Activated naive CD8-positive, alpha-beta T cell treated with anti-CD3 and anti-CD28 coated beads, Interleukin-2, amount 50 U/mL, for 24 hours (primary cell): ENCODE measurements at regions not wholly inside any gene's neighbourhood (a gene's known extent, or its start where the extent isn't known, plus 50 kb on each side); places are given as distances from the start of the nearest gene placed in this dataset.
A peak's percentile ranks its signal among the peaks of the same experiment; 100 is the strongest.
"Not testable (repeated sequence)": the region's sequence is repeated elsewhere in the genome, so short reads cannot be mapped to it uniquely, and the experiment has no call there.

Experiments used
- ATAC-seq: fragments of 150-1000 bp; cut with Tn5 transposase; one replicate; pipeline ENCODE4 v1.10.0; 2021
- DNase-seq: peaks from one replicate; pipeline ENCODE4 v3.0.0; 2021
- H3K27ac Mint-ChIP-seq: one replicate; pipeline ENCODE4 v1.8.0; 2021; ENCODE audit warnings: mild to moderate bottlenecking, mixed read lengths
- H3K27me3 Mint-ChIP-seq: one replicate; pipeline ENCODE4 v1.8.0; 2021; ENCODE audit warnings: mixed read lengths
- H3K36me3 Mint-ChIP-seq: one replicate; pipeline ENCODE4 v1.8.0; 2021; ENCODE audit warnings: low read depth, mixed read lengths
- H3K4me1 Mint-ChIP-seq: one replicate; pipeline ENCODE4 v1.8.0; 2021; ENCODE audit warnings: mixed read lengths
- H3K4me3 Mint-ChIP-seq: one replicate; pipeline ENCODE4 v1.8.0; 2021; ENCODE audit warnings: mild to moderate bottlenecking, moderate library complexity, mixed read lengths
- H3K9me3 Mint-ChIP-seq: one replicate; pipeline ENCODE4 v1.8.0; 2021; ENCODE audit warnings: mixed read lengths

DNA sequence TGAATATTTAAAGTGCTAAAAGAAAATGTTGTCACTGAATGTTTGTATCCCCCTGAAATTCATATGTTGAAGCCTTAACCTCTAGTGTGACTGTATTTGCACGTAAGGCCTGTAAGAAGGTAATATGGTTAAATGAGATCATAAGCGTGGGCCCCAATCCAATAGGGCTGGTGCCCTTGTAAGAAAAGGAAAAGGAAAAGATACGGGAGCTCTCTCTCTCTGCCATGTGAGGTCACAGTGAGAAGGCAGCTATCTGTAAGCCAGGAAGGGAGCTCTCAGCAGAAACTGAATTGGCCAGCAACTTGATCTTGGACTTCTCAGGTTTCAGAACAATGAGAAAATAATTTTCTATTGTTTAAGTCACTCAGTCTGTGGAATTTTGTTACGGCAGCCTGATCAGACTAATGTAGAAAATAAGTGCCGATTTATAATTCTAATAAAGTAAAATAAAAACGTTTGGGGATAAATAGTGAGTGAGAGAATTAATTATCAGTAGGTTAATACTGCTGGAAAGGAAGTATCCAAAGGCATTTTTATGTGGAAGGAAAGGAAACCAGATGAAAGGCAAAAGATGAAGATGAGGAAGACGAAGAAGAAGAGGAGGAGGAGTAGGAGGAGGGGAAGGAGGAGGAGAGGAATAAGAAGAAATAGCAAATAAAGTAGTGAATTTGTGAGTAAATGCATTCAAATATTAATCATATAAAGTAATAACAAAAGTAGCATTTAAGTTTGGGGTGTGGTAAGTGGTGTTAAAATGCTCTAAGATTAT, 188.5 kb upstream of the KRR1 start:
- H3K27me3 Mint-ChIP-seq = no peaks in the 10 kb centered on the region
- no peak overlapping the region for H3K27ac Mint-ChIP-seq

DNA sequence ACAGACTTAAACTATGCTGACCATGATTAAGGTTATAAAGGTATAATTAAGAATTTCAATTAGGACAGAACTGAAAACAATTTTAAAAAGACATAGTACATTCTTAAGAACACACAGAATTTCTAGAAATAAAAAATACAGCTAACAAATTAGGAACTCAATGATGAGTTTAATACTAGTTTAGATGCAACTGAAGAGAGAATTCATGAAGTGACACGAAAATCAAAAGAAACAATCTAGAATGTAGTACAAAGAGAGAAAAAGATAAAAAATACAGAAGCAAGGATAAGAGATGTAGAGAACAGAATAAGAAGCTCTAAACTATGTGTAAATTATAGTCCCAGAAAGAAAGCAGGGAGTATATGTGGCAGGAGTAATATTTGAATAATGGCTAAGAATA, 187.8 kb upstream of the KRR1 start:
- ATAC-seq = no peak
- H3K4me1 Mint-ChIP-seq = peaks cover 8% of the 10 kb centered on the region
- no peaks in the 10 kb centered on the region for H3K36me3 Mint-ChIP-seq
- no peak overlapping the region for H3K4me3 Mint-ChIP-seq
- H3K27ac Mint-ChIP-seq = no peak overlapping the region
- no peaks in the 10 kb centered on the region for H3K9me3 Mint-ChIP-seq
- H3K27me3 Mint-ChIP-seq = peaks cover 2% of the 10 kb centered on the region
- no peak for DNase-seq

More for the DNA sequence above, 188.5 kb upstream of the KRR1 start:
- no peak for DNase-seq
- H3K4me1 Mint-ChIP-seq = peaks cover 8% of the 10 kb centered on the region
- no peaks in the 10 kb centered on the region for H3K9me3 Mint-ChIP-seq
- ATAC-seq = no peak
- H3K36me3 Mint-ChIP-seq = no peaks in the 10 kb centered on the region
- H3K4me3 Mint-ChIP-seq = no peak overlapping the region

DNA sequence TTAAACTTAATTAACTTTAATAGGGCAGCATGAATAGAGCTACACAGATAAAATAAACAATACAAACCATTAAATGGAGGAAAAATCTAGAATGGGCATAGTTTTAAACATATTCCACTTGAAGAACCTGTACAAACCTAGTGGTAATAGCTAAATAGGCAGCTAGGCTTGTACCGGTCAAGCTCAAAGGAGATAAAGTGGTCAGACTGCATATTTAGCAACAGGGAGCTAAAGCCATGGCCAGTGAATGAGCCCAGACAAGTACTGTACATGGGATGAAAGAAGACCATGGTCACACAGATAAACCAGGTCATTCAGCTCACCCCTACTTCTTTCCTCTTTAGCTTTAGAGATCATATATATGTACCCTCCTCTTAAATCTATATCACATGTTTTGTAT, 186.6 kb upstream of the KRR1 start:
- Mint-ChIP-seq H3K36me3 (no peaks in the 10 kb centered on the region), H3K4me1 (peaks cover 8% of the 10 kb centered on the region), H3K27ac (no peak overlapping the region), H3K27me3 (peaks cover 2% of the 10 kb centered on the region), H3K4me3 (no peak overlapping the region), H3K9me3 (no peaks in the 10 kb centered on the region)
- DNase-seq = no peak
- no peak for ATAC-seq

DNA sequence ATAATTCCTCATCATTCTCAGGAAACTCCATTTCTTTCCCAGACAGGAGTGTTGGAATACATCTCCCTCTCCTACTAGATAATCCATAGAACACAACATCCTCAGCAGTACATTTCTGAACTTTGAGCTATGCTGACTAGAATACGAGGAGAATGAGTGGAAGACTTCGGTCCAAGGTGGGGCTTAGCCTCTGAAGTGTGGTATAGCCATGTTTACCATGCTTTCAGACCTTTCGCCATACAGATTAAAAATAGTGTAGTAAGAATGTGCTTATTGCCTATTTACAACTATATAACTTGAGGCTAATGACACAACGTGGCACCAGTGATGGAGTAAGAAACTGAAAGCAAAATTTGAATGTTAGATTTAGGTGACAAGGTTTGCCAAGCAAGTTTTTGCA, 184.5 kb upstream of the KRR1 start:
- Mint-ChIP-seq H3K27ac (no peak overlapping the region), H3K4me1 (no peaks in the 10 kb centered on the region), H3K9me3 (no peaks in the 10 kb centered on the region), H3K36me3 (no peaks in the 10 kb centered on the region), H3K4me3 (no peak overlapping the region), H3K27me3 (peaks cover 2% of the 10 kb centered on the region)
- ATAC-seq = no peak
- no peak for DNase-seq

DNA sequence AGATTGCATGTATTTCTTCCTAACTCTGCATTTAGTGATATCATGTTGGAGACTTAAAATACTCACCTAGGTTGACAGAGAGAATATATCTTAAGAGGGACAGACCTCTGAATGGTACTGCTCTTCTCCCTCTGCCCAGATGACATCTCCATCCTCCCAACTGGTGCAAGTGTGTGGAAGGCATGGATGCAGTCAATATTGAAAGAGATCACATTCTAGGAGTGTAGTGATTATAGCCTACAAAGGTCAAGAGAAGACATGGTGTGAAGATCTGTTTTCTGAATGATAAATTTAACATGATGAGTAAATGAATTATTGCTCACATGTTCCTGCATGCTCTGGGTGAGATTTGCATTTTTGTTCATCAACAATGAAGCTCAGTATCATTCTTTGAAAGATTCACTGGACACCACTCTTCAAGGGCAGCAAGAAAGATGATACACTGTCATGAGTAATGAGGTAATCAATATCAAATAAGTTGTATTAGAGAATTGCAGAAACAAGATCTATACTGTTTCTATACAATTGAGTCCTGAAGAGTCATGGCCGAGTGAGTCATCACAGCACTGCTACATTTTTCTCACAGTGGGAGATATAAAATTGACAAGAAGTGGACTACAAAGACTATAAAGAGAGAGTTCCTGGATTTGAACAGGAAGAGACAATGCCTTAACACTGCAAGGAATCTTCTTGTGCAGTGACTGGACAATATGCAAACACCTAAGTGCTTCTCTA, 183.3 kb upstream of the KRR1 start:
- Mint-ChIP-seq H3K27me3 (peaks cover 2% of the 10 kb centered on the region), H3K9me3 (no peaks in the 10 kb centered on the region), H3K4me3 (no peak overlapping the region), H3K4me1 (no peaks in the 10 kb centered on the region), H3K27ac (no peak overlapping the region), H3K36me3 (no peaks in the 10 kb centered on the region)
- DNase-seq = no peak
- peak; percentile 46 for ATAC-seq

DNA sequence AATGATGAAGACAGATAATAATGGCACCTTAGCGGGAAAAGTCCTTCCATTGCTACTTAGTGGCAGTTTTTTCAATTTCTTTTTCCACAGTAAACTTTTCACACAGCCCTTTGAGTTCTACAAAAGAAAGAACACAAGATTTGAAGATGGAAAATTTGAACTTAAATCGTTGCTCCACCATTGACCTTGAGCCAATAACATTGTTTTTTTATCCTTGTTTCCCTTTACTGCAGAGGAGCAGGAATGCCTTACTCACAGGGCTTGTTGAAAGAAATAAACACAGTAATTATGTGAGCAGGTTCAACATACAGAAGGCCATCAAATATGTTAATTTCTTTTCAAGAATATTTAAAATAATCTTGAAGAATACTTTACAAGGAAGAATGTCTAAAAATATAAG, 181.5 kb upstream of the KRR1 start:
- ATAC-seq = no peak
- Mint-ChIP-seq H3K9me3 (no peaks in the 10 kb centered on the region), H3K36me3 (no peaks in the 10 kb centered on the region), H3K4me1 (no peaks in the 10 kb centered on the region), H3K27me3 (peaks cover 2% of the 10 kb centered on the region), H3K4me3 (no peak overlapping the region), H3K27ac (no peak overlapping the region)
- DNase-seq = no peak

DNA sequence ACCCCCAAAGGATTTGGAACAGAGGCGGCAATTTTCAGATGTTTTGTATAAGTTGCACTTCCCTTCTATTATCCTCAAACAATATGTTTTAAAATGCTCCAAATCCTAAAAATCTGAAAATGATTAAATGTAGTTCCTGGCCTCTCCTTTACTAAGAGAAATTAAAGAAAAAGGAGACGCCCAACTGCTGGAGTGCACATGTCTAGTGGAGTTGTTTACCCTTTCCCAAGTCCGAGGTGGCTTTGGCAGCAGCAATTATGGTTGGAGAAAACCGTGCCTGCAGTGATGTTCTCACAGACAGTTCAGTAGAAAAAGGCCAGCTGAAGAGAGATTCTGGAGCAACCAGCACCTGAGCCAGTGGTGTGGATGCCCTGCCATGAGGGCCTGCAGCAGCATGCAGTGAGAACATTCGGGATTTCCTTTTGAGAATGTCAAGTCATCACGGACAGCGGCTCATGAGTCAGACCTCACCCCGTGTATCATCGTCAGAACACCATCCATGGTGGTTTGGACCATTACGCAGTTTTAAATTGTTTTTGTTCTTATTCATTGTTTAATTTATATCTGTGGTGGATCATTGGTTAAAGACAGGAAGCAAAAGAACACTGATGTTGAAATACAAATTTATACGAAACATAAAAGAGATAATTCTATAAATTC, 179.0 kb upstream of the KRR1 start:
- no peak for ATAC-seq
- Mint-ChIP-seq H3K27ac (no peak overlapping the region), H3K9me3 (no peaks in the 10 kb centered on the region), H3K4me3 (no peak overlapping the region), H3K27me3 (peaks cover 2% of the 10 kb centered on the region), H3K36me3 (no peaks in the 10 kb centered on the region), H3K4me1 (no peaks in the 10 kb centered on the region)
- DNase-seq = no peak

DNA sequence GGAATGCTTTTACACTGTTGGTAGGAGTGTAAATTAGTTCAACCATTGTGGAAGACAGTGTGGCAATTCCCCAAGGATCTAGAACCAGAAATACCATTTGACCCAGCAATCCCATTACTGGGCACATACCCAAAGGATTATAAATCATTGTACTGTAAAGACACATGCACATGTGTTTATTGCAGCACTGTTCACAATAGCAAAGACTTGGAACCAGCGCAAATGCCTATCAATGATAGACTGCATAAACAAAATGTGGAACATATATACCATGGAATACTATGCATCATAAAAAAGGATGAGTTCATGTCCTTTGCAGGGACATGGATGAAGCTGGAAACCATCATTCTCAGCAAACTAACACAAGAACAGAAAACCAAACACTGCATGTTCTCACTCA, 174.8 kb upstream of the KRR1 start:
- not testable (repeated sequence) for H3K27me3 Mint-ChIP-seq, H3K9me3 Mint-ChIP-seq, DNase-seq, H3K4me3 Mint-ChIP-seq, H3K36me3 Mint-ChIP-seq, ATAC-seq, H3K27ac Mint-ChIP-seq
- H3K4me1 Mint-ChIP-seq = peaks cover 16% of the 10 kb centered on the region

DNA sequence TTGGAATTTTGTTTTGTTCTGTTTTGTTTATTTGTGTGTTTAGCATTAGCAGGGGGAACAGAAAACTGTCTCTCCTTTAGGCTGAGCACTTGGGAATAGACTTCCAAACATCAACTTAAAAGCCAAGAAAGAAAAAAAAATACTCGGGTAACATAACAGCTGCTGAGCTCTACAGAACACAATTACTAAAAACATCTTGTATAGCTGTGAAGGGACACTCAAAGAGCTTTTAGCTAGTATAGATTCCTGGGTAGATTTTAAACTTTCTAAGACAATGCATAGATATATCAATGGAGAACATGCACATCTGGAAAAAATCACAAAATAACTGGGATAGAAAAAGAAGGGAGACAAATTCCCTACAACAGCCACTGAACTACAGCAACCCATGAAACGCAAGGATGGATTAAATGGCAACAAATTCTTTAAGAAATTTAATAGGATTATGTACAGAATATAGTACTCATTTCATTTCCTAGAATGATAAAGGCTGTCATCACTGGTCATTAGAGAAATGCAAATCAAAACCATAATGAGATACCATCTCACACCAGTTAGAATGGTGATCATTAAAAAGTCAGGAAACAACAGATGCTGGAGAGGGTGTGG, 174.3 kb upstream of the KRR1 start:
- Mint-ChIP-seq H3K27me3 (peaks cover 3% of the 10 kb centered on the region), H3K27ac (no peak overlapping the region), H3K9me3 (peaks cover 12% of the 10 kb centered on the region), H3K36me3 (no peaks in the 10 kb centered on the region), H3K4me3 (no peak overlapping the region), H3K4me1 (peaks cover 16% of the 10 kb centered on the region)
- DNase-seq = no peak
- no peak for ATAC-seq

DNA sequence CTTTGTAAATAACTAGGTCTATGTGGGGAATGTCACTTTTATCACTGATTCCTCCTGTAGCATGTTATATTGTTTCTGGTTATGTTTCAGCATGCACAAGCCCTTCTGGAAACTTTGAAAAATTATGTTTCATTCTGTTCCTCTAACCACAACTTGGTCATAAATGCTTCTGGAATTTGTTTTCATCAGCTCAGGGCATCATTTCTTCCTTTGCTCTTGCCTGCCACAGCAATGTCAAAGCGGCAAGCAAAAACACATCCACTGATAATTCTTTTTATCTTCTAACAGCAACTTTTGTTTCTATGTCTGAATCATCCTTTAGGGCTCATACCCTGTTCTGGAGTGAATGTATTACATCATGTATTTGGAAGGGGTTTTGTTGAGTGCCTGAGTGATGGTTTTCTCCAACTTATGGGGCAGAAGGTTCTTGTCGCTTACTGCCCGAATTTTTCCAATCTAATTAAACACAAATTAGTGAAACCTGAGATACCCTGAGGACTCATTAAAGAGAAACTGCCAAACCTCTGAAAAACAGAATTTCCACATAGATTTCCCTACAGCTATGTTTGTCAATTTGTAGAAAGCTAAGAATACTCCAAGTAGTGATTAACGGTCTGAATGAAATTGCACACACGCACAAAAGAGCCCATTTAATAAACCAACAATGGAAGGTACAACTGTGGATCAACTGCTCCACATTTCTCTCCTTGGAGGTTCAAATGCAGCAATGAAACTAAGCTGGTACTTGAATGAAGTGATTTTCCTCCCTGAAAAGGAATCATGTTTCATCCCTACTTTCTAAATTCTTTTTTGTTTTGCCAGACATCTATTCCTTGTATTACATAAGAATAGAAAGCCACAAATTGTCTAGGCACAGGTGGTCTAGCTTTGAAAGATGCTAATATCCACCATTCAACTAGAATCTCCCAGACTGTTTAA, 173.5 kb upstream of the KRR1 start:
- H3K9me3 Mint-ChIP-seq = peaks cover 14% of the 10 kb centered on the region
- H3K4me1 Mint-ChIP-seq = peaks cover 16% of the 10 kb centered on the region
- DNase-seq (no peak), ATAC-seq (peak; percentile 66)
- H3K27ac Mint-ChIP-seq = peak overlapping the region; percentile 57
- H3K27me3 Mint-ChIP-seq = peaks cover 3% of the 10 kb centered on the region
- H3K36me3 Mint-ChIP-seq = no peaks in the 10 kb centered on the region
- H3K4me3 Mint-ChIP-seq = no peak overlapping the region

DNA sequence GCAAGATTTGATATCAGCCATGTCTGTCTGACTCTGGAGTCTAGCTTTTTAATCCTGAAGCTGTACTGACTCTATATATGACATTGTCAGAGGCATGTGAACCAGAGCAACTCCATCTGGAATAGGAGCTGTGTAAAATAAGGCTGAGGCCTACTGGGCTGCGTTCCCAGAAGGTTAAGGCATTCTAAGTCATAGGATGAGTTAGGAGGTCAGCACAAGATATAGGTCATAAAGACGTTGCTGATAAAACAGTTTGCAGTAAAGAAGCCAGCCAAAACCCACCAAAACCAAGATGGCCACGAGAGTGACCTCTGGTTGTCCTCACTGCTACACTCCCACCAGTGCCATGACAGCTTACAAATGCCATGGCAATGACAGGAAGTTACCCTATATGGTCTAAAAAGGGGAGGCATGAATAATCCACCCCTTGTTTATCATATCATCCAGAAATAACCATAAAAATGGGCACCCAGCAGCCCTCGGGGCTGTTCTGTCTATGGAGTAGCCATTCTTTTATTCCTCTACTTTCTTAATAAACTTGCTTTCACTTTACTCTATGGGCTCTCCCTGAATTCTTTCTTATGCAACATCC, 172.7 kb upstream of the KRR1 start:
- not testable (repeated sequence) for H3K27me3 Mint-ChIP-seq, DNase-seq, H3K4me3 Mint-ChIP-seq, H3K36me3 Mint-ChIP-seq, ATAC-seq
- H3K27ac Mint-ChIP-seq = peak overlapping the region; percentile 57
- peaks cover 16% of the 10 kb centered on the region for H3K4me1 Mint-ChIP-seq
- H3K9me3 Mint-ChIP-seq = peaks cover 16% of the 10 kb centered on the region

DNA sequence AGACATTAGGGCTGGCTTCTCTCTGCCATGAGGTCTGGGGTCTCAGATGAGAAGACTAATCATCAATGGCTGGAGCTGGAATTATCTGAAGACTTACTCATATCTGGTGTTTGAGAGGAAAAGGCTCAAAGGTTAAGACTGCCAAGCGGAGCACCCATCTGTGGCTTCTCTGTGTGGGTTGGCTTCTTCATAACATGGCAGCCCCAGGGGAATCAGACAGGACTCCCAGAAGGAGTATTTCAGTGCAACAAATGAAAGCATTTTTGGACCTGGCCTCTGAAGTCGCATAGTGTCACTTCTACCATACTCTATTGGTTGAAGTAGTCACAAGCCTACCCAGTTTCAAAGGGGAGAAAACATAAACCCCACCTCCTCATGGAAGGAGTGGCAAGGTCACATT, 171.8 kb upstream of the KRR1 start:
- Mint-ChIP-seq H3K4me3 (no peak overlapping the region), H3K36me3 (no peaks in the 10 kb centered on the region), H3K4me1 (peaks cover 16% of the 10 kb centered on the region), H3K27ac (no peak overlapping the region), H3K9me3 (peaks cover 16% of the 10 kb centered on the region), H3K27me3 (peaks cover 3% of the 10 kb centered on the region)
- DNase-seq = no peak
- ATAC-seq = no peak

DNA sequence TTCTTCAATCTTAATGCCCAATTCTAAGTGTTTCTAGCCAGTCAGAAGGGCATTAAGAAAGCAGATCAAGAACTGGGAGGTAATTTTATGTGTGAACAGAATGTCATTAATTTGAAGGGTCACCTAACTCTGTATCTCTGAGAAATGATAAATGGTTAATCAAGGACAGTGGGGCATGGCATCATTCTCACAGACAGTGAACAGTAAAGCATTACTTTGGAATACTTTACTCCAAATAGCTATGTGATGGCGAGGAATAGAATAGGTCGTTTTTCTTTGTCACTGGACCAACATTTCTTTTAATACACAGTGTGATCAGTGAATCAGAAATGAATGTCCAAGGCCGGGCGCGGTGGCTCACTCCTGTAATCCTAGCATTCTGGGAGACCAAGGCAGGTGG, 166.1 kb upstream of the KRR1 start:
- DNase-seq (no peak), ATAC-seq (no peak)
- Mint-ChIP-seq H3K4me1 (no peaks in the 10 kb centered on the region), H3K36me3 (no peaks in the 10 kb centered on the region), H3K27me3 (peaks cover 6% of the 10 kb centered on the region), H3K27ac (no peak overlapping the region), H3K9me3 (peaks cover 13% of the 10 kb centered on the region), H3K4me3 (no peak overlapping the region)
